HepG2 (cell line): ENCODE measurements at regions not wholly inside any gene's neighbourhood (a gene's known extent, or its start where the extent isn't known, plus 50 kb on each side); places are given as distances from the start of the nearest gene placed in this dataset.
"Not testable (repeated sequence)": the region's sequence is repeated elsewhere in the genome, so short reads cannot be mapped to it uniquely, and the experiment has no call there.

Source experiments
- RBFOX2 ChIP-seq: fragments of 200-400 bp; formaldehyde crosslinking; IDR thresholded peaks from 2 replicates; pipeline ENCODE4 v1.6.1; 2017; ENCODE audit warnings: low read depth, mild to moderate bottlenecking, low read length
- ZNF207 ChIP-seq: fragments of 450-650 bp; IDR thresholded peaks from 2 replicates; pipeline ENCODE4 v1.6.1; 2016; ENCODE audit warnings: antibody characterized with exemption, borderline replicate concordance
- ZNF24 ChIP-seq: fragments of 450-650 bp; IDR thresholded peaks from 2 replicates; pipeline ENCODE4 v1.6.1; 2017; ENCODE audit warnings: antibody characterized with exemption, mild to moderate bottlenecking
- TF ChIP-seq, protein P1 (sequence below): sonication (generic); formaldehyde crosslinking; IDR thresholded peaks from 2 replicates; pipeline ENCODE4 v1.5.0; 2020; ENCODE audit warnings: mild to moderate bottlenecking, missing genetic modification reagents, moderate library complexity

DNA sequence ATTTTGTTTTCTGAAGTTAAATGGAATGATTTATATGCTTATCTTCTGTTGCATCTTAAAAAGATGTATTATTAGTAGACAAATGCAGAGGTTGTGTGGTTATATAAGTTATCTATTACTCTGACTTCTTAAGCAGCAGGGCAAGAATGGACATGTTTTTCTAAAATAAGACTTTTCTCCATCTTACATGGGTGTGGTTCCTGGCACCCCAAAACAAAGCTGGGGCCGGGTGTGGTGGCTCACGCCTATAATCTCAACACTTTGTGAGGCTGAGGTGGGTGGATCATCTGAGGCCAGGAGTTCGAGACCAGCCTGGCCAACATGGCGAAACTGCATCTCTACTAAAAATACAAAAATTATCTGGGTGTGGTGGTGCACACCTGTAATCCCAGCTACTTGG, 77.8 kb upstream of the PSMA6 start:
- TF ChIP-seq ZNF207, RBFOX2, ZNF24: not testable (repeated sequence)
- TF ChIP-seq, protein P1, sequence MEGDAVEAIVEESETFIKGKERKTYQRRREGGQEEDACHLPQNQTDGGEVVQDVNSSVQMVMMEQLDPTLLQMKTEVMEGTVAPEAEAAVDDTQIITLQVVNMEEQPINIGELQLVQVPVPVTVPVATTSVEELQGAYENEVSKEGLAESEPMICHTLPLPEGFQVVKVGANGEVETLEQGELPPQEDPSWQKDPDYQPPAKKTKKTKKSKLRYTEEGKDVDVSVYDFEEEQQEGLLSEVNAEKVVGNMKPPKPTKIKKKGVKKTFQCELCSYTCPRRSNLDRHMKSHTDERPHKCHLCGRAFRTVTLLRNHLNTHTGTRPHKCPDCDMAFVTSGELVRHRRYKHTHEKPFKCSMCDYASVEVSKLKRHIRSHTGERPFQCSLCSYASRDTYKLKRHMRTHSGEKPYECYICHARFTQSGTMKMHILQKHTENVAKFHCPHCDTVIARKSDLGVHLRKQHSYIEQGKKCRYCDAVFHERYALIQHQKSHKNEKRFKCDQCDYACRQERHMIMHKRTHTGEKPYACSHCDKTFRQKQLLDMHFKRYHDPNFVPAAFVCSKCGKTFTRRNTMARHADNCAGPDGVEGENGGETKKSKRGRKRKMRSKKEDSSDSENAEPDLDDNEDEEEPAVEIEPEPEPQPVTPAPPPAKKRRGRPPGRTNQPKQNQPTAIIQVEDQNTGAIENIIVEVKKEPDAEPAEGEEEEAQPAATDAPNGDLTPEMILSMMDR (CRISPR knock-in tag): not testable (repeated sequence)
